AG04449 (cell line): ENCODE measurements at regions not wholly inside any gene's neighbourhood (a gene's known extent, or its start where the extent isn't known, plus 50 kb on each side); places are given as distances from the start of the nearest gene placed in this dataset.

Experiments
- CTCF ChIA-PET: fragments of 350-600 bp; formaldehyde crosslinking; extraction: SDS; loops from one replicate; lab custom pipeline; 2021; ENCODE audit warnings: antibody characterized with exemption; lab: Yijun Ruan, JAX
- POLR2A ChIA-PET: fragments of 400-600, 350-600 bp; formaldehyde crosslinking; extraction: SDS; loops from one replicate; lab custom pipeline; 2020; ENCODE audit warnings: antibody characterized with exemption, inconsistent platforms; lab: Yijun Ruan, JAX
- DNase-seq: peaks from one replicate; pipeline ENCODE4 v3.0.0-alpha.2; 2010; ENCODE audit warnings: low read depth, low spot score
- H3K4me3 ChIP-seq: 2 replicates; pipeline ENCODE4 v1.5.1; 2011; ENCODE audit warnings: low read depth, mild to moderate bottlenecking, control low read depth, low read length
- TF ChIP-seq, protein P1 (sequence below): IDR thresholded peaks from one replicate; pipeline ENCODE4 v1.5.1; 2011; ENCODE audit warnings: mild to moderate bottlenecking, moderate library complexity, low read length, control low read depth, inconsistent platforms; ENCODE audit not compliant: insufficient read depth; ENCODE audit errors: missing control alignments

- POLR2A ChIA-PET, result no interaction called here
Observed at GRCh38 chr5:38013107-38013506, 173.3 kb upstream of the GDNF start.

GRCh38 chr5:38011668-38012188, 171.9 kb upstream of the GDNF start:
- ChIA-PET POLR2A (no interaction called here), CTCF (no interaction called here)
- TF ChIP-seq, protein P1, sequence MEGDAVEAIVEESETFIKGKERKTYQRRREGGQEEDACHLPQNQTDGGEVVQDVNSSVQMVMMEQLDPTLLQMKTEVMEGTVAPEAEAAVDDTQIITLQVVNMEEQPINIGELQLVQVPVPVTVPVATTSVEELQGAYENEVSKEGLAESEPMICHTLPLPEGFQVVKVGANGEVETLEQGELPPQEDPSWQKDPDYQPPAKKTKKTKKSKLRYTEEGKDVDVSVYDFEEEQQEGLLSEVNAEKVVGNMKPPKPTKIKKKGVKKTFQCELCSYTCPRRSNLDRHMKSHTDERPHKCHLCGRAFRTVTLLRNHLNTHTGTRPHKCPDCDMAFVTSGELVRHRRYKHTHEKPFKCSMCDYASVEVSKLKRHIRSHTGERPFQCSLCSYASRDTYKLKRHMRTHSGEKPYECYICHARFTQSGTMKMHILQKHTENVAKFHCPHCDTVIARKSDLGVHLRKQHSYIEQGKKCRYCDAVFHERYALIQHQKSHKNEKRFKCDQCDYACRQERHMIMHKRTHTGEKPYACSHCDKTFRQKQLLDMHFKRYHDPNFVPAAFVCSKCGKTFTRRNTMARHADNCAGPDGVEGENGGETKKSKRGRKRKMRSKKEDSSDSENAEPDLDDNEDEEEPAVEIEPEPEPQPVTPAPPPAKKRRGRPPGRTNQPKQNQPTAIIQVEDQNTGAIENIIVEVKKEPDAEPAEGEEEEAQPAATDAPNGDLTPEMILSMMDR, result no peak
- H3K4me3 ChIP-seq, result no peak overlapping the region
- no peak for DNase-seq

More at GRCh38 chr5:38013107-38013506, 173.3 kb upstream of the GDNF start:
- DNase-seq, result no peak
- no peak overlapping the region for H3K4me3 ChIP-seq
- TF ChIP-seq, protein P1, result no peak
- CTCF ChIA-PET, result no interaction called here

DNA sequence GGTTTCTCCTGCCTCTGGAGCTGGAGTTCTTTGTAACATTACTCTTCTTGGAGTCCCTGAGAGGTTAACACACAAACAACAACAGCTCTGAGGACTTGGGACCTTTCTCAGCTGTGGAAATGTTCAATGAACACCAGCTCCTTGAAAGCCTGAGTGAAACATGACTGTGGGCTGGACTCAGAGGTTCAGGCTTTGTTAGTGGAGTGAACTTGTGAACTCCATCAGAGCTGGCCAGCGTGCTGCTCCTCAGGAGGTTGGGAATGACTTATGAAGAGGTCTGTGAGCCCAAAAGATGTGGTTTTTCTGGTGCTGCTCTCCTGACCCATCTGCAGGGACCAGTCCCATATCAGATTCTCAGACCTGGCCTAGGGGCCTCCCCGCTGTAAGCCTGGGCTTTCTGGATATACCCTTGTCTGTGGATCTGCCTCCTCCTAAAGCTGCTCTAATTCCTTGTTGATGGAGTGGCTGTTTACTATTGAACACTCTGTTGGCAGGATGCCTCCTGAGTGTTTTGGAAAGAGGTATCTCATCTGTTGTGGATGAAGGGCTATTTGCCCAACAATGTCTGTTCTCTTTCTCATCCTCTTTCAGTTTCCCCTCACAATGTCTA, 170.0 kb upstream of the GDNF start:
- no peak overlapping the region for H3K4me3 ChIP-seq
- TF ChIP-seq, protein P1, result no peak
- ChIA-PET POLR2A (no interaction called here), CTCF (no interaction called here)
- no peak for DNase-seq

DNA sequence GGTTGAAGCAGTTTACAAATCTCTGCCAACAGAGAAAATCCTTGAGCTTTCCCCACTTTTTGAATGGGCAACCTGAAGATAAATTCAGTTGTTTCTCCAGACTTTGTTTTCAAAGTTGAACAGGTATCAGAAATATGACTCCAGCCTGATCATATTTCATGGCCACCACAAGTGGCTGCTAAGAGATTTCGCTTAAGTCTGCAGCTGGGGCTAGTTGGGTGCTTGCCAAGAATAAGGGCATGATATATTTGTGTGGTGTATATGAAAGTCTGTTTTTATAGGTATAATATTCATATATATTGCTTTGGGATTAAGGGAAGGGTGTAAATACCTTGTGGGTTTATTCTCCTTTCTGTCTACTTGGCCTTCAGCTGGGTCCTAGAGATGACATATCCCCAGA, 168.4 kb upstream of the GDNF start:
- TF ChIP-seq, protein P1, result no peak
- CTCF ChIA-PET, result no interaction called here
- POLR2A ChIA-PET, result no interaction called here
- no peak overlapping the region for H3K4me3 ChIP-seq
- no peak for DNase-seq

DNA sequence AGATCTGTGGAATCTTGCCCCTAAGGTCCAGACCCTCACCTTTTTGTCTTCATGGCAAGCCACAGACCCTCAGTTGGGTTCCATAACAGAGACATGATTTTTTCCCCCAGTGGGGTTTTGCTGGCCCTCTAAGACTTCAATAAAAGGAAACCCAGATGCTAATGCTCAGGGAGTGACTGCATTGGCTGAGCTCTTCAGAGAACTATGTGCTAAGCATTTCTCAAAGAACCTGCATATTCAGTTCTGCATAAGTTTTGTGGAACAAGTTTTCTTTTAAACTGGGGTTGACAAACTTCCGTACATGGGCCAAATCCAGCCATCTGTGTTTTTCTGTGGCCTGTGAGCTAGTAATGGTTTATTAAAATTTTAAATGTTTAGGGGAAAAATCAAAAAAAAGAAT, 159.8 kb upstream of the GDNF start:
- DNase-seq, result no peak
- CTCF ChIA-PET, result no interaction called here
- H3K4me3 ChIP-seq, result no peak overlapping the region
- POLR2A ChIA-PET, result no interaction called here
- TF ChIP-seq, protein P1, result no peak

DNA sequence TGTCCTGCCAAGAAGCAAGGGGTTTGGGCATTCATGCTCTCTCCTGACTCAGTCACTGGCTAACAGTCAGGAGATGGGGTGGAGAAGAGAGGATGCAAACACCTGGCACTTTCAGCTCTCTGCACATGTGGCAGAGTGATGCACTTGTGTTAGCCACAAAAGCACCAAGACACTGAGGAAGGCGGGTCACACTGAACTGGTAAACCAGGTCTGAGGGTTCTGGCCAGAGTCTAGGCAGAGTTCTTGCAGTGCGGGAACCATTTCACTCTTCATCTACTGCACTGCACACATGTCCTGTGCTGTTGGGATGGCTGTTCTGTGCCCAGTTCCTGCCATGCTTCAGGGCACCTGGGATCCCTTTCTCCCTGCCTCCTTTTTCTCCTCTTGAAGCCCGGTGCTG, 157.1 kb upstream of the GDNF start:
- POLR2A ChIA-PET, result no interaction called here
- TF ChIP-seq, protein P1, result no peak
- CTCF ChIA-PET, result no interaction called here
- no peak for DNase-seq
- H3K4me3 ChIP-seq, result no peak overlapping the region
